ENCODE measurements at regions not wholly inside any gene's neighbourhood (a gene's known extent, or its start where the extent isn't known, plus 50 kb on each side); places are given as distances from the start of the nearest gene placed in this dataset.

- Histone ChIP-seq H3K4me2 (ENCODE audit: insufficient read depth, low read length) (no peak overlapping the region), H3K4me3 (ENCODE audit: low read depth in 1 of 2, low read length in 2 of 2) (no peak overlapping the region), H3K27ac (ENCODE audit: low read length) (no peak overlapping the region), H2AFZ (ENCODE audit: low read depth, low read length) (no peak overlapping the region), H3K36me3 (ENCODE audit: insufficient read depth, low read length) (no peaks in the 10 kb centered on the region), H4K20me1 (ENCODE audit: insufficient read depth, low read length) (no peaks in the 10 kb centered on the region), H3K9me3 (ENCODE audit: insufficient read depth, low read length, severe bottlenecking) (peaks cover 8% of the 10 kb centered on the region), H3K4me1 (ENCODE audit: insufficient read depth, low read length) (no peaks in the 10 kb centered on the region), H3K79me2 (ENCODE audit: insufficient read depth, low read length) (no peaks in the 10 kb centered on the region), H3K27me3 (ENCODE audit: insufficient read depth, low read length, poor library complexity) (no peaks in the 10 kb centered on the region), H3K9ac (ENCODE audit: low read depth, low read length) (no peak overlapping the region)
- no peak for ATAC-seq (ENCODE audit: insufficient read depth, low read depth)
- TF ChIP-seq CTCF (IDR thresholded peaks at IDR 0.05; ENCODE audit: borderline replicate concordance, extremely low read depth, low read length, poor library complexity, severe bottlenecking) (no peak), EZH2 (IDR thresholded peaks at IDR 0.05; ENCODE audit: borderline replicate concordance, low read depth, low read length, severe bottlenecking) (no peak)
- no peak for DNase-seq
These were observed 935.0 kb downstream of the TRIB2 start for GRCh38 chr2:13651684-13652131.

- ATAC-seq (ENCODE audit: insufficient read depth, low read depth), result peak; percentile 56; the same call in 1 of the 3 replicates
- H2AFZ ChIP-seq (ENCODE audit: low read depth, low read length), result no peak overlapping the region
- H4K20me1 ChIP-seq (ENCODE audit: insufficient read depth, low read length), result no peaks in the 10 kb centered on the region
These were observed 936.0 kb downstream of the TRIB2 start for GRCh38 chr2:13652531-13653313.

GRCh38 chr2:13654416-13654815, 937.7 kb downstream of the TRIB2 start:
- Histone ChIP-seq H3K4me2 (ENCODE audit: insufficient read depth, low read length) (no peak overlapping the region), H3K36me3 (ENCODE audit: insufficient read depth, low read length) (no peaks in the 10 kb centered on the region), H3K27me3 (ENCODE audit: insufficient read depth, low read length, poor library complexity) (no peaks in the 10 kb centered on the region), H3K9me3 (ENCODE audit: insufficient read depth, low read length, severe bottlenecking) (peaks cover 5% of the 10 kb centered on the region), H2AFZ (ENCODE audit: low read depth, low read length) (no peak overlapping the region), H3K4me3 (ENCODE audit: low read depth in 1 of 2, low read length in 2 of 2) (no peak overlapping the region), H3K79me2 (ENCODE audit: insufficient read depth, low read length) (no peaks in the 10 kb centered on the region), H3K9ac (ENCODE audit: low read depth, low read length) (no peak overlapping the region), H4K20me1 (ENCODE audit: insufficient read depth, low read length) (no peaks in the 10 kb centered on the region), H3K27ac (ENCODE audit: low read length) (no peak overlapping the region), H3K4me1 (ENCODE audit: insufficient read depth, low read length) (no peaks in the 10 kb centered on the region)
- ATAC-seq (ENCODE audit: insufficient read depth, low read depth) (no peak), DNase-seq (no peak)
- TF ChIP-seq CTCF (IDR thresholded peaks at IDR 0.05; ENCODE audit: borderline replicate concordance, extremely low read depth, low read length, poor library complexity, severe bottlenecking) (no peak), EZH2 (IDR thresholded peaks at IDR 0.05; ENCODE audit: borderline replicate concordance, low read depth, low read length, severe bottlenecking) (no peak)

More at GRCh38 chr2:13652531-13653313, 936.0 kb downstream of the TRIB2 start:
- DNase-seq, result no peak
- H3K9me3 ChIP-seq (ENCODE audit: insufficient read depth, low read length, severe bottlenecking), result peaks cover 8% of the 10 kb centered on the region
- H3K4me1 ChIP-seq (ENCODE audit: insufficient read depth, low read length), result no peaks in the 10 kb centered on the region
- no peaks in the 10 kb centered on the region for H3K27me3 ChIP-seq (ENCODE audit: insufficient read depth, low read length, poor library complexity)
- no peak overlapping the region for H3K4me3 ChIP-seq (ENCODE audit: low read depth in 1 of 2, low read length in 2 of 2)
- TF ChIP-seq CTCF (IDR thresholded peaks at IDR 0.05; ENCODE audit: borderline replicate concordance, extremely low read depth, low read length, poor library complexity, severe bottlenecking), result no peak
- no peak for TF ChIP-seq EZH2 (IDR thresholded peaks at IDR 0.05; ENCODE audit: borderline replicate concordance, low read depth, low read length, severe bottlenecking)
- no peak overlapping the region for H3K9ac ChIP-seq (ENCODE audit: low read depth, low read length)
- no peak overlapping the region for H3K27ac ChIP-seq (ENCODE audit: low read length)
- H3K36me3 ChIP-seq (ENCODE audit: insufficient read depth, low read length), result no peaks in the 10 kb centered on the region
- H3K79me2 ChIP-seq (ENCODE audit: insufficient read depth, low read length), result no peaks in the 10 kb centered on the region
- H3K4me2 ChIP-seq (ENCODE audit: insufficient read depth, low read length), result no peak overlapping the region
